Stimulated activated effector memory CD8-positive, alpha-beta T cell treated with anti-CD3 and anti-CD28 coated beads, Interleukin-12 subunit alpha, Interleukin-12 subunit beta, amount 100 ng/mL, for 72 hours (primary cell): ENCODE measurements at regions not wholly inside any gene's neighbourhood (a gene's known extent, or its start where the extent isn't known, plus 50 kb on each side); places are given as distances from the start of the nearest gene placed in this dataset.
A peak's percentile ranks its signal among the peaks of the same experiment; 100 is the strongest.

Experiments used
- ATAC-seq: fragments of 150-1000 bp; cut with Tn5 transposase; 2 replicates; pipeline ENCODE4 v1.10.0; 2021
- DNase-seq, 2 donors: peaks; one replicate each; pipeline ENCODE4 v3.0.0; 2021 to 2022; ENCODE audit warnings: low spot score in 2 of 2
- H3K27ac Mint-ChIP-seq: one replicate; pipeline ENCODE4 v1.8.0; 2022; ENCODE audit warnings: mild to moderate bottlenecking, mixed read lengths
- H3K36me3 Mint-ChIP-seq: one replicate; pipeline ENCODE4 v1.8.0; 2022; ENCODE audit warnings: mild to moderate bottlenecking, mixed read lengths
- H3K4me1 Mint-ChIP-seq: one replicate; pipeline ENCODE4 v1.8.0; 2022; ENCODE audit warnings: mixed read lengths
- H3K4me3 Mint-ChIP-seq: one replicate; pipeline ENCODE4 v1.8.0; 2022; ENCODE audit warnings: mild to moderate bottlenecking, mixed read lengths
- H3K9me3 Mint-ChIP-seq: one replicate; pipeline ENCODE4 v1.8.0; 2022; ENCODE audit warnings: mixed read lengths

DNA sequence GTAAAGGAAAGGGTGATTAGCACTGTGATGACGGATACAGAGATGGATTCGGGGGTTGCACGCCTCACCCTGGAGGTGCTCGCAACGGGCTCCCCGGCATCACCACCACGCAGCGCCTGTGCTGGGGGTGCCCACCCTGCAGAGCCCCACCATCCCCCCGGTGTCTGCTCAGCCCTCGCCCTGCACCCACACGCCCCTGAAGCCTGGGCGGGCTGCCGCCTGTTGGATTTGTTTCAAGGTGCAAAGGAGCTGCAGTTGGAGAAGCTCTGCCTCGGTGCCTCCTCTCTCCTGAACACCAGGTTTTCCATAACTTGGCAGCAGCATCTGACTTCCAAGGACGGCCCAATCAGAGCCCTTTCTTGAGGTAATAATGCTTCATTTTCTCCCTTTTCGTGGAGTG, 106.1 kb upstream of the TMEM132D start:
- H3K36me3 Mint-ChIP-seq: no peaks in the 10 kb centered on the region

DNA sequence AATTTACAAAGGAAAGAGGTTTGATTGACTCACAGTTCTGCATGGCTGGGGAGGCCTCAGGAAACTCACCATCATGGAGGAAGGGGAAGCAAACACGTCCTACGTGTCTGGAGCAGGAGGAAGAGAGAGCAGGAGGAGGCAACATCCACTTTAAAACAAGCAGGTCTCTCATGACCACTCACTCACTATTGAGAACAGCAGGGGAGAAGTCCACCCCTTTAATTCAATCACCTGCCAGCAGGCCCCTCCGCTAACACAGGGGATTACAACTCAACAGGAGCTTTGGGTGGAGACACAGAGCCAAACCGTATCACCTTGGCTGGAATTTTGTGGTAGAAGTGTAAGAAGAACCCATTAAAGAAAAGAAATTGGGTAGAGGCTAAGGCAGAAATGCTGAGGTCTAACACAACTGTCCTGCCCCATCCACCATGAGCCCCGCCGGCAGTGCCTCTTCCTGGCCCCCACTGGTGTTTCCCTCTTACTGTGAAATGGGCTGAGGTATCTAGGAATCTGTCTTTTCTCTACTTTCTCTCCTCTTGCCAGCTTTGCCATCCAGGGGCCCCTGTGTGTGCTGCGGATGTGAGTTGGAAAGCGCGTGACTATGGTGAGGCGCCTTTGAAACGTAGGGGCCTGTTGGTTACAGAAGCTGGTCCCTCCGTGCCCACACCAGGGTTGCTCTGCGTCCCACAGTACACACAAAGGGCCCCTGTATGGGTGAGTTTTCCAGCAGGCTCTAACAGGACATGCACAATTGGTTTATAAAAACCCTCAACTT, 108.0 kb upstream of the TMEM132D start:
- H3K4me3 Mint-ChIP-seq: no peak overlapping the region
- DNase-seq (no peak), ATAC-seq (no peak)
- no peaks in the 10 kb centered on the region for H3K4me1 Mint-ChIP-seq
- no peaks in the 10 kb centered on the region for H3K36me3 Mint-ChIP-seq
- H3K9me3 Mint-ChIP-seq: no peaks in the 10 kb centered on the region
- no peak overlapping the region for H3K27ac Mint-ChIP-seq

More for the DNA sequence above, 106.1 kb upstream of the TMEM132D start:
- Mint-ChIP-seq H3K27ac (no peak overlapping the region), H3K4me1 (no peaks in the 10 kb centered on the region), H3K9me3 (no peaks in the 10 kb centered on the region), H3K4me3 (no peak overlapping the region)
- DNase-seq (no peak), ATAC-seq (no peak)

DNA sequence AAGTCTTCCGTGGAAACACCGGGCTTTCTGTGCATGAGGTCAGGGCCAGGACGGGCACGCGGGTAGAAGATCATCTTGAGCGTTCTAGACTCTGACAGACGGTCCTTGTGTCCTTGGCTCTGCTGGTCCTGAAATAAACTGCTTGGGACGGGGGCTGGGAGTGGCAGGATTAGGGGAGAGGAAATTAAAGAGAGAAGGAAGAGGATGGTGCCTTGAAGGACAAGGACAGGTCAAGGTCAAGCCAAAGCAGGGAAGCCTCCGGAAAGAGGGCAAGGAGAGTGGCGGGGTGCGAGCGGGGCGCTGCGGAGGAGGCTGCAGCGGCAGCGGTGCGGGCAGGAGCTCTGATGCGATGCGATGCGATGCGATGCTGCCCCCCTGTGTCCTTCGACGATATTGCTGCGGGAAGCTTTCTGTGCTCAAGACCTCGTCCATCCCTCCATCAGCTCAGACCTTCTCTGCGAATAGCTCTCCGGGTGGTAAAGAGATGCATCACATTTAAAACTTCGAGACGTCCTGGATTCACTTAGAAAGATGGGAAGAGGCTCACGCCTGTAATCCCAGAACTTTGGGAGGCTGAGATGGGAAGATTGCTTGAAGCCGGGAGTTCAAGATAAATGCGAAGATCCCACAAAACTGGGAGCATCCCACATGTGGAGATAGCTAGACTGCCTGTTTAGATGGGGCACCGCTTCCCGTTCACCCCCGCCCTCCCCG, 110.1 kb upstream of the TMEM132D start:
- Mint-ChIP-seq H3K4me1 (no peaks in the 10 kb centered on the region), H3K4me3 (no peak overlapping the region), H3K36me3 (no peaks in the 10 kb centered on the region), H3K9me3 (no peaks in the 10 kb centered on the region), H3K27ac (no peak overlapping the region)
- ATAC-seq (peak; percentile 43), DNase-seq (peak; percentile 6 to 63)

DNA sequence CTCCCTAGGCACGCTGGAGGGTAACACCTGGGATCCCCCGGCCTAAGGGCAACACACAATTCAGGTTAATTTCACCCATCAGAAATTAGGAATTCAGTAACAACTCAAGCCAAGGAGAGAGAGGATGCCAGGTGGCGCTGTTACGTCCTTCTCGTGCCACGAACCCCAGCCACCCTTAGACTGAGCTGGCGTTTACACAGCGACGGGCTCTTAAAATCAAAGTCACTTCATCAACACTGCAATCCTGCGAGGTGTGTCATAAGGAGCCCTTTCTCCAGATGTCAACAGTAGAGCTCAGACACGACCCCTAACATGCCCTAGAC, 110.6 kb upstream of the TMEM132D start:
- Mint-ChIP-seq H3K9me3 (no peaks in the 10 kb centered on the region), H3K4me1 (no peaks in the 10 kb centered on the region), H3K36me3 (no peaks in the 10 kb centered on the region), H3K4me3 (no peak overlapping the region), H3K27ac (no peak overlapping the region)
- ATAC-seq (no peak), DNase-seq (no peak)

DNA sequence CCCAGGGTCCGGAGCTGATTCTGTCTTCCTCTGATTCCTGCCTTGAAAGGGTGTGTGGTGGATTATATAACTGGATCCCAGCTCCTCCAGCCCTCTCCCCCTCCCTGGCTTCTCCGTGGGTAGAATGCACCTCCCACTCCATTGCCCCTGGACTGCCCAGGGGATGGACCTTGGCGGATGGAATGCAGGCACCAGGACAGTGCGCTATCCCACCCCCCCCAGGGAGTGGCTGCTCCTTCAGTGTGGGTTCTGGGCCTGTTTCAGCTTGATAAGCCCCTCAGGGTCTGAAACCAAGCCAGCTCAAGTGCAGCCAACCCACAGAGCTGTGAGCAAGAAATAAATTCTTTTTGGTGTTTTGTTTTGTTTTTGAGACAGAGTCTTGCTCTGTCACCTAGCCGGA, 112.4 kb upstream of the TMEM132D start:
- no peak overlapping the region for H3K27ac Mint-ChIP-seq
- no peaks in the 10 kb centered on the region for H3K36me3 Mint-ChIP-seq
- DNase-seq (no peak), ATAC-seq (no peak)
- H3K4me1 Mint-ChIP-seq: no peaks in the 10 kb centered on the region
- no peak overlapping the region for H3K4me3 Mint-ChIP-seq
- no peaks in the 10 kb centered on the region for H3K9me3 Mint-ChIP-seq

DNA sequence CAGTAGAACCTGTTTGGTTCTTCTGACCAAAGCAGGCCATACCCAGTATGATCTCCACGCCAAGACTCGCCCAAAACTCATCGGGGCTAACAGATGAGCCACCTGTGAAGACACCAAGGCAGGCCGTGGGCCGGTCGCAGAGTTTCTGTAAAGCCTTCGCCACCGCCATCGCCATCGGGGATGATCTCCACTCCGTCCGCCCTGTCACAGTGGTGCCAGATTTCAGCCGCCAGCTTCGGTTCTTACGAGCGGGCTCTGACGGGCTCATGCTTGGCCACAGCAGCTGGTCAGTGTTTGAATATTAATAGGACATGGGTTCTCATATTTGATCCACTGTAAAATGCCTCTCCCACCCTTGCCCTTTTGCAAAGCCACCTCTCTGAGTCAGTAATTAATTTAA, 113.2 kb upstream of the TMEM132D start:
- DNase-seq (no peak), ATAC-seq (no peak)
- no peaks in the 10 kb centered on the region for H3K9me3 Mint-ChIP-seq
- H3K4me3 Mint-ChIP-seq: no peak overlapping the region
- H3K27ac Mint-ChIP-seq: no peak overlapping the region
- H3K4me1 Mint-ChIP-seq: no peaks in the 10 kb centered on the region
- H3K36me3 Mint-ChIP-seq: no peaks in the 10 kb centered on the region

DNA sequence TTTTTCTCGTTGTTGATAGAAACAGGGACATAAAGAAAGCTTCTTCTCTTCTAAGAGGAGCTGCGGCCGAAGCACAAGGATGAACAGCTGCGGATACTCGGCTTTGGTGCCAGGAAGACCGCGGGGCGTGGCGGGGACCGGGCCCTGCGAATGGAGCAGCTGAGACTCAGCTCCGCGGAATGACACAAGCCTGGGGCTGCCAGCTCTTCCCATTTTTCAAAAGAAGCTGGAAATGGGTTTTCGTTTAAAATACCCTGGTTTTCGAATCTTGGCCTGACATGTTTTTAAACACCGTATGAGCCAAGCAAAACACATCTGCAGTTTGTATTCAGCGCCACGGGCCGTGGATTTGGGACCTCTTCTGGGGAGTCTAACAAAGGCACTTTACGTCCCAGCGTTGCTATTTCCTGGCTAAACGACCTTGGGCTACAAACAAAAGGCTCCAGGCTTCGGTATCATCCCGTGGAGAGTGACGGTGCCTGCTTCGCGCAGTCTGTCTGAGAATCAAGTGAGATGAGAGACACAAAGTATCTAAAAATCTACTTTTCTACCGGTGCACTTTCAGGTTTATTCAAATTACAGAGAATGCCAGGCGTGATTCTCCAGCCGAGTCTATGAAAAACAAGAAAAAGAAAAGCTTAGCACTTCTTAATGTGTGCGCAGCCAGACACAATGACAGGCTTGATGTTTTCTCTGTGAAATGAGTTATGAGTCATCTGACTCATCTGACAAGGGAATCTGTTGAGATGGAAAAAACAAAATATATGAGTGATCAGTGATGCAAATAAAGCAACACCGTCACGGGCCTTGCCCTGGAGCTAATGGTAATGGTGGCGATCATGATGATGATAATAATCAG, 114.0 kb upstream of the TMEM132D start:
- ATAC-seq: no peak
- no peaks in the 10 kb centered on the region for H3K4me1 Mint-ChIP-seq
- no peak overlapping the region for H3K27ac Mint-ChIP-seq
- no peaks in the 10 kb centered on the region for H3K9me3 Mint-ChIP-seq
- no peaks in the 10 kb centered on the region for H3K36me3 Mint-ChIP-seq
- no peak overlapping the region for H3K4me3 Mint-ChIP-seq
- DNase-seq: no peak

DNA sequence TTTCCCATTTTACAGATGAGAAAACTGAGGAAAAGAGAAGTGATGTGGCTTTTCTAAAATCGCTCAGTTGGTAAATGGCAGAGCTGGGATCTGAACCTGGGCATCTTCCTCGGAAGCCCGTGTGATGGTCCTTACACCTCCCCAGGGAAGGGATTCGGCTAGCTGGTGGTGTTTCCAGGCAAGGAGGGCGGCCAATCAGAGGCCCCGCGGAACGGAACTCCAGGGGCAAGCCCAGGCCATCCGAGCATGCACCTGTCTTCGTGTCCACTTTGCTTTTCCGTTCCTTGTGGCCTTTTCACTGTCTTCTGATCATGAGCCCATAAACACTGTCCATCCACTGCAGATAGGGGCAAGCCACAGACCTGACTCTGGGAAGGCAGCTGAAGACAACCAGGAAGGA, 114.8 kb upstream of the TMEM132D start:
- H3K36me3 Mint-ChIP-seq: no peaks in the 10 kb centered on the region
- H3K9me3 Mint-ChIP-seq: no peaks in the 10 kb centered on the region
- H3K4me3 Mint-ChIP-seq: no peak overlapping the region
- ATAC-seq (no peak), DNase-seq (no peak)
- no peak overlapping the region for H3K27ac Mint-ChIP-seq
- H3K4me1 Mint-ChIP-seq: no peaks in the 10 kb centered on the region

DNA sequence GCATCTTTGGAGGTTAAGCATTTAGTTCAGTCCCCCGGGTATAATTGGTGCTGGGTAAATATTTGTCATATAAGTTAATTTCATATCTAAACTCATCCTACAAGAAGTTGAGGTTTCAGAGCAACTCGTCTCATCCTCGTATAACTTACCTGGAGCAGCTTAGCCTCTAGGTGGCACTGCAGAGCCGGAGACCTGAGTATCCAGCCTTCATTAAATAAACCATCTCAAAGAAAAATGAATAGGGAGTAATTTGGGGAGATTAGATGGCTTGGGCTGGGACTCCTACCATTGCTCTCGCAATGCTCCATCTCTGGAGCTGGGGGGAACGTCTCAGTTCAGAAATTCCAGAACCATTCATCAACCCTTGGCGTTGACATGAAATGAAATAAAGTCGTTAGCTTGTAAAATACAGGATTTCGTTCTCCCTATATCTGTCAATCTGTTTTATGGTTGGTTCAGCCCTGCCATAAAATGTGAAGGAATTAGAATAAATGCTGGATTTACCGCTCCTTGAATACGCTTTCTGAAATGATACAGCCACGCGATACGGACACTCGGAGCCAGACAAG, 122.9 kb upstream of the TMEM132D start:
- Mint-ChIP-seq H3K9me3 (no peaks in the 10 kb centered on the region), H3K36me3 (no peaks in the 10 kb centered on the region), H3K4me1 (no peaks in the 10 kb centered on the region), H3K4me3 (no peak overlapping the region), H3K27ac (no peak overlapping the region)
- ATAC-seq: no peak
- DNase-seq: peak in 1 of 2 donors; percentile 49

DNA sequence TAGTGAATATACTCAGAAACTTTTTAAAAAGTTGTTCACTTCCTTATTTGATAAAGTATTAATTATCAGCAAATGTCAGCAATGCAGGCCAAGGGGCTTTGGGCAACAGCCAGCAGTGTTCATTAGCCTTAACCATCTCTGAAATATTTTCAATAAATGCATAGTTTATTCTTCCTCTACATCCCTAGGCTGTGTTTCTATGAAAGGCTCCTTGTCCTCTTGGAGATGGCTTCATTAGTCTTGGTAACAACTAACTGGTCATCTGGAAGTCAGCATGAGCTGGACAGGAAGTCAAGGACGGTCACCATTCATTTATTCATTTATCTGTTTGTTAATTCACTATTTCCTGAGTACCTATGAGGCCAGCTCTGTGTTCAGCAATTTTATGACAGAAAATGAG, 124.0 kb upstream of the TMEM132D start:
- no peak for ATAC-seq
- no peaks in the 10 kb centered on the region for H3K9me3 Mint-ChIP-seq
- DNase-seq: no peak
- H3K4me3 Mint-ChIP-seq: no peak overlapping the region
- H3K27ac Mint-ChIP-seq: no peak overlapping the region
- H3K4me1 Mint-ChIP-seq: no peaks in the 10 kb centered on the region
- no peaks in the 10 kb centered on the region for H3K36me3 Mint-ChIP-seq

DNA sequence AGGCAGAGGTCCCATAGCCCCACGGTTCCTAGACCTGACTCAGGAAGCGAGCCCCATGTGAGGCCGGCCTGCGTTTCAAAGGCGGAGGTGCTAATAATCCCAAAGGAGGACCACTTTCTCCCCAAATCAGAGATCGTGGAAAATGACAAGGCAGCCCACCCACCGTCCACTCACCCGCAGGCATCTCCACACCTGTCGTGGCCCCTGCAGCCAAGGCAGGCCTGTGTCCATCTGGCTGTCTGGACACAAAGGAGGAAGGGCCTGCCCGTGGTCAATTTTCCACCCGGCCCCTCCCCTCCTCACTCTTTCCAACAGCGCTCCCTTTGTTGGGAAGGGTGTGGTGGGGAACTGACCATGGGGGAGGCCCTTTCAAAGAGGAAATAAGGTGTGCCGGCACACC, 125.3 kb upstream of the TMEM132D start:
- no peak overlapping the region for H3K27ac Mint-ChIP-seq
- H3K9me3 Mint-ChIP-seq: no peaks in the 10 kb centered on the region
- ATAC-seq (no peak), DNase-seq (no peak)
- no peaks in the 10 kb centered on the region for H3K4me1 Mint-ChIP-seq
- no peaks in the 10 kb centered on the region for H3K36me3 Mint-ChIP-seq
- no peak overlapping the region for H3K4me3 Mint-ChIP-seq

DNA sequence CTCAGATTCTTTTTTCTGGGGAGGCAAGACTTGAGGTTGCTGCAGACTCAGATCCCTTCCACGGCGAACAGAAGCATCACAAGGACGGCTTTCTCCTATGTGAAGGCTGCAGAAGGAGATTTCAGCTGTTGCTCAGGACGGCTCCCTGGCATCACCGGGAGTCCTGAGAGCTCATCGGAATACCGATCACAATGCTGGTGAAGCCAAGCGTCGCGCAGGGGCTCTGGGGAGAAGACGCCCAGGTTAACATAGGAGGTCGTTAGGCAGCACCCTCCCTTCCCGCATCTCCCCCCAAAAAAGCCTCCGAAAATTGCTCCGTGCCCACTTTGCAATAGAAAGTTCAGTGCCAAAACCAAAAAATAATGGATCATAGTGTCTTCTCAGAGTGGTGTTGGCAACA, 127.2 kb upstream of the TMEM132D start:
- H3K36me3 Mint-ChIP-seq: no peaks in the 10 kb centered on the region
- ATAC-seq: no peak
- DNase-seq: no peak
- no peaks in the 10 kb centered on the region for H3K9me3 Mint-ChIP-seq
- no peaks in the 10 kb centered on the region for H3K4me1 Mint-ChIP-seq
- H3K4me3 Mint-ChIP-seq: no peak overlapping the region
- H3K27ac Mint-ChIP-seq: no peak overlapping the region

DNA sequence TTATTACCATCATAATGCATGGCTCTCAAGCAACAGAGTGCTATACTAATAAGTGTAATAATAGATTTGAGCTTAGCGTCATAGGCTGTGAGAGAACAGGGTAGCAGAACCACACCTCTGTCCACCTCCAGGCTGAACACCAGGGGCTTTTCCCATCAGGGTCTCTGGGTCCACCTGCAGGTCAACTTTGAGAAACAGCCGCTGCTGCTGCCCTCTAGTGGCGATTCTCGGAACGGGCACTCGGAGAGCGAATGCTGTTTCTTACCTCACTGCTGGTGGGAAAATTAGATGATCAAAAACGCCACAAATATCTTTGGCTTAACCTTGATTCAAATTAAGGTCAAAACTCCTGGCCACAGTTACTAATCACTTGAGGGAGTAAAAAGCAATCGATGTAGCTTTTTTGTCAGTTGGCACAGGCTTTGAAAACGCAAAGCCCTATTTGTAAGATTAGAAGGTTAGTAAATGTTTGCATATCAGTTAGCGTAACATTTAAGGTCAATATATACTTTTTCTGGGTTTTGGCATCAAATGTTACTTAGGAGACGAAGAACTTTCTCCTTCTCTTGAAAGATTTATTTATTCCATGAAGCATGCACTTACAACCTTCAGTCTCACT, 127.9 kb upstream of the TMEM132D start:
- no peaks in the 10 kb centered on the region for H3K9me3 Mint-ChIP-seq
- no peaks in the 10 kb centered on the region for H3K36me3 Mint-ChIP-seq
- H3K4me1 Mint-ChIP-seq: no peaks in the 10 kb centered on the region
- no peak overlapping the region for H3K27ac Mint-ChIP-seq
- DNase-seq (peak; percentile 54 to 79), ATAC-seq (no peak)
- no peak overlapping the region for H3K4me3 Mint-ChIP-seq

DNA sequence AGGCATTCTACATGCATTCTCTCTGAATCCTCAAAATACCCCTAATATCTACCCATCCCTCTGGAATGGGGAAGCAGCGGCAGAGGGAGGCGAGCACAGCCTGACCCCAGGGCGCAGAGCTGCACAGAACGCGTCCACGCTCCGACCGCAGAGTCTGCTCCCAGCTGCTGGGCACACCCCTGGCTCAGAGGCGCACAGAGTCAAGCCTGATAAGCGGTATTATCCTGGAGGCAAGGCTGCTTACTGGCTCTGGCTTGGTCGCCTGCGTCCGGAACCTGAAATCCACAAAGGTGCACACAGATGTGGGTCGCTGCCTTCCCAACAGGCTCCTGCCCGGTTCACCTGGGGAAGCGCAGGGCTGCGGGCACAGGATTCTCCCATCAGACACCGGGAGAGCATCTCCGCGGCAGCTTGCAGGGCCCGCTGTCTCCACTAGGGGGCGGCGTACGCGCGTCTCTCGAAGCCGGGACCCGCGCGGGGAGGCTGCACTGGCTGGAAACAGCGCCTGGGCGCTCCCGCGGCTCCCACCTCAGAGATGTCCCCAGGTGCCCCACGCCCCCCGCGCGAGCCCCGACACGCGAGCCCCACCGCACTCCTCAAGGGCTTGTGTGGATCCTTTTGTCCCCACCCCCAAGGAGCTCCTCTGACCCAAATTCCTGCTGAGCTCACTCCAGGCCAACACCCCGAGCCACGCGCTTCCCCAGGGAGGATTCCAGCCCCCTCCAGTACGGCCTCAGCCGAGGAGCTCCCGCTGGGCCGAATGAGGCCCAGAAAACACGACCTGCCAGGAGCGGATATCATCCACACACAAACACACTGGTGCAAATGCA, 120.1 kb upstream of the FZD10 start:
- H3K27ac Mint-ChIP-seq: no peak overlapping the region
- ATAC-seq (no peak), DNase-seq (peak in 1 of 2 donors; percentile 48)
- H3K4me3 Mint-ChIP-seq: no peak overlapping the region
- peaks cover 5% of the 10 kb centered on the region for H3K4me1 Mint-ChIP-seq
- no peaks in the 10 kb centered on the region for H3K36me3 Mint-ChIP-seq
- peaks cover 9% of the 10 kb centered on the region for H3K9me3 Mint-ChIP-seq
